GM12873 (cell line): ENCODE measurements at regions not wholly inside any gene's neighbourhood (a gene's known extent, or its start where the extent isn't known, plus 50 kb on each side); places are given as distances from the start of the nearest gene placed in this dataset.

Experiments
- TF ChIP-seq, protein P1 (sequence below): IDR thresholded peaks from 2 replicates; pipeline ENCODE4 v1.5.1; 2012; ENCODE audit warnings: low read depth, mild to moderate bottlenecking, moderate library complexity, low read length, control low read depth; ENCODE audit not compliant: insufficient read depth; ENCODE audit errors: missing control alignments

DNA sequence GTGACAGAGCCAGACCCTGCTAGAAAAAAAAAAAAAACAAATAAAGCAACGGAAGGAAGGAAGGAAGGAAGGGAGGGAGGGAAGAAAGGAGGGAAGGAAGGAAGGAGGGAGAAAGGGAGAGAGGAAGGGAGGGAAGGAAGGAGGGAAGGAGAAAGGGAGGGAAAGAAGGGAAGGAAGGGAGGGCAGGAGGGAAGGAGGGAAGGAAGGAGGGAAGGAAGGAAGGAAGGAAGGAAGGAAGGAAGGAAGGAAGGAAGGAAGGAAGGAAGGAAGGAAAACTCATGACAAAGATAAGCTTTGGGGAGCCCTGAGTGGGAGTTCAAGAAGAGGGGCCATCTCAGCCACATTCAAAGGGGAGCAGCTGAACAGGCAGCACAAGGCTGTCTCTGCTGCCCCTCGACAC, 124.7 kb upstream of the MGMT start:
- TF ChIP-seq, protein P1, sequence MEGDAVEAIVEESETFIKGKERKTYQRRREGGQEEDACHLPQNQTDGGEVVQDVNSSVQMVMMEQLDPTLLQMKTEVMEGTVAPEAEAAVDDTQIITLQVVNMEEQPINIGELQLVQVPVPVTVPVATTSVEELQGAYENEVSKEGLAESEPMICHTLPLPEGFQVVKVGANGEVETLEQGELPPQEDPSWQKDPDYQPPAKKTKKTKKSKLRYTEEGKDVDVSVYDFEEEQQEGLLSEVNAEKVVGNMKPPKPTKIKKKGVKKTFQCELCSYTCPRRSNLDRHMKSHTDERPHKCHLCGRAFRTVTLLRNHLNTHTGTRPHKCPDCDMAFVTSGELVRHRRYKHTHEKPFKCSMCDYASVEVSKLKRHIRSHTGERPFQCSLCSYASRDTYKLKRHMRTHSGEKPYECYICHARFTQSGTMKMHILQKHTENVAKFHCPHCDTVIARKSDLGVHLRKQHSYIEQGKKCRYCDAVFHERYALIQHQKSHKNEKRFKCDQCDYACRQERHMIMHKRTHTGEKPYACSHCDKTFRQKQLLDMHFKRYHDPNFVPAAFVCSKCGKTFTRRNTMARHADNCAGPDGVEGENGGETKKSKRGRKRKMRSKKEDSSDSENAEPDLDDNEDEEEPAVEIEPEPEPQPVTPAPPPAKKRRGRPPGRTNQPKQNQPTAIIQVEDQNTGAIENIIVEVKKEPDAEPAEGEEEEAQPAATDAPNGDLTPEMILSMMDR, result no peak

DNA sequence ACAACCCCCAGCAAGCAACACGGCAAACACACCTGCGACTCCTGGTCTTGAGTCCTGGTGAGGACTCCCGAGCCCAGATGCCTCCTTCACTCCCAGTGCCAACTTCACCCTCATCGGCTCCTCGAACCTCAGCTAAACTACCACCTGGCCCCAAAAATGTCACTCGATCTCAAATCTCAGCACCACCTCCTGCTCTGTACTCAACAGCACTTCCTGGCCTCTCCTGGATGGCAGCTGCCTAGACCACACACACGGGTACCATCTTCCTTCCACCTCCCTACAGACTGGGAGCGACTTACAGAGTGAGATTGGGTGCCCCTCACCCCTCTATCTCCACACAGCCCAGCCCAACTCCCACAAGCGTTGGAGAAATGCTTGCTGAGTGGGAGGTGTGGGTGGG, 123.9 kb upstream of the MGMT start:
- TF ChIP-seq, protein P1, result no peak

DNA sequence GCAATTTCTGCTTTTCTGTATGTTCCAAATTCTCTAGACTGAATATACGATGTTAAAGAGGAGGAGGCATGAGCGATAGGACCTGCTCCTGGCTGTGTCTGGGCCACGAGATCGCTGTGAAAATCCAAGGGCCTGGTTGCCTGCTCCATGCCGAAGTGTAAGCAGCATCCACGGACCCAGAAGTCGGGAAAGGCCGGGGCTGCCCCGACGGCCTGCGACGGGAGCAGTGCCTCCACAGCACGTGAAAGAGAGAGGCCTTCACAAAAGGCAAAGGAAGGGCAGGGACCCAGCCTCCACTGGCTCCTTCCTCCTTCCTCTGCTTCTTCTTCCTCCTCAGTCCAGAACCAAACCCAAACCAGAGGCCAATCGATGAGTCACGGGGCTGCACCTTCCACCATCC, 122.9 kb upstream of the MGMT start:
- TF ChIP-seq, protein P1, result no peak

DNA sequence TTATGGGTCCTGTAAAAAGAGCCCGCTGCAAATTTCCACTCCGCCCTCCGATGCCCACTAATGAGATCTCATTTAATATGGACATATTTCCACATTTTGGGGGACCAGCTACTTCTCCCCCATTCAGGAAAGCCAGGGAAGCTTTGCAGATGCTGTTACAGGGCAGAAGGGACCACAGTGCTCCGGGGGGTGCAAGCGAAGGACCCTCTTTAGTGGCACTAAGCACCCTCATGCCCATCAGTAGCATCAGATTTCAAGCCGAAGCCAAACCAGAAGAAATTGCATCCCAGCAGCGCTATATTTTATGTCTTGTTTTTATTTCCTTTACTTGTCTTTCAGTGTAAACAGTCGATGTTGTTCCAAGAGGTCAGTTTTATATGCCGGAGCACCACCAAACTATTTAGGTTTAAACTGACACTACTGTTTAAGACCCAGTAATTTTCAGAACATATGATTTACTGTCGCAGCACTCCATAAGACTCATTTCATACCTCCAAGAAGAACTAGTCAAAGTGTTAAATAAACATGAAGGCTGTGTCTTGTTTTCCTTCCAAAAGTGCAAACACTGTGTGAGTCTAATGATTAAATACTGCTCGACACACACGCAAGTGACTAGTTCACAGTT, 122.2 kb upstream of the MGMT start:
- TF ChIP-seq, protein P1, result no peak

DNA sequence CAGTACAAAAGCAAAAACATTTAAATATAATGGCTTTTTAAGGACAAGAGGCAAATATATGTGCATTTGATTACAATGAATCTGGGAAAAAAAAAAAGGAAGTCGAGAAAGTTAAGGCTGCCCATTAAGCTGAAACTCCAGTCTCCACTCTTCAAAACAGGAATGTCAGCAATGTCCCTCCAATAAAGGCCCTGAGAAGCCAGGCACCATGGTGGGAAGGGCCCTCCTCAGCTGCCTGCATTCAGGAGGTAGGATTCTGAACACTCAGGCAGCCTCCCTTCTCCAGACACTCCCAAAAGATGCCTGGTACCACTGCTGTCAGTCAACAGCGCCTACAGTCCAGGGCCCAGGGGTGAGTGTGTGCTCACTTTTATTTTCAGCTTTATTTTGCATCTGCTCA, 121.3 kb upstream of the MGMT start:
- TF ChIP-seq, protein P1, result no peak

DNA sequence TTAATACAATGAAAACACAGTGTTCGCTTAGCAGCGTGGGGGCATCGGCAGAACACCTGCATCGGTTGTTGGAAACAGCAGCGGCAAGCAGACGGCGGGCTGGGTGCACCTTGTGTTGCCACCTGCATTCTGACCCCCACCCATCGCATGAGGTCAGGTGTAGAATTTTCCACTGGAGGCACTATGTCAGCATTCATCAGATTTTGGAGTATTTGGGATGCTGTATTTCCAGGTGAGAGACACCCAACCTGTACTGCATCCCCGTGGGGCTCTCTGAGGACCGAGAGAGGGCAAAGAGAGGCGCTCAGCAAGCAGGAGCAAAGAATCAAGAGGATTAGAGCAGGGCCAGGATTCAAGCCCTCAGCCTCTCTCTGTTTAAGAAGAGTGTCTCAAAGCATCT, 116.4 kb upstream of the MGMT start:
- TF ChIP-seq, protein P1, result no peak

DNA sequence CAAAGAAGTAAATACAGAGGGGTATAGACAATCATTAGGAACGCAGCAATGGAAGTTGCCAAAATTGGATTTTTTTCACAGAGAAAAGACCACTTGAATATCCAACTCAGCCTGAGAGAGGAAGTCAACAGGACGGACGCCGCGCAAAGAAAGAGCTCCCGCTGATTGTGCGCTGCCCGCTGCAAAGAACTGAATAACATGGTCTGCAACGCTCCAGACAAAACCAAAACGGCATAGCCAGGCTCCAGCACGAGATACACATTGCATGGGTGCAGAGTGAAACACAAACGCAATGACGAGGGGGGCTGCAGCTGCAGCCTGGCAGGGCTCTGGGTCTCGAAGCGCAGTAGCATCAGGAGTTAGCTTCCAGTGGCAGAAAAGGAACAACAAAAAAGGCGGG, 113.9 kb upstream of the MGMT start:
- TF ChIP-seq, protein P1, result no peak
